ENCODE measurements at regions not wholly inside any gene's neighbourhood (a gene's known extent, or its start where the extent isn't known, plus 50 kb on each side); places are given as distances from the start of the nearest gene placed in this dataset.

- H3K23ac ChIP-seq (ENCODE audit: low read depth, low read length): no peak overlapping the region
- no peaks in the 10 kb centered on the region for H3K79me1 ChIP-seq (ENCODE audit: low read depth in 1 of 2, low read length in 2 of 2)
- no TSS peak for BruUV-seq (replicated peaks)
- no peaks in the 10 kb centered on the region for H3K9me1 ChIP-seq (ENCODE audit: insufficient read depth, low read length)
- no peak overlapping the region for H3K4me3 ChIP-seq (ENCODE audit: insufficient read depth, low read depth, low read length)
- H2BK15ac ChIP-seq (ENCODE audit: low read depth, low read length): no peak overlapping the region
- no peak overlapping the region for H2AK5ac ChIP-seq (ENCODE audit: low read depth, low read length)
- H4K5ac ChIP-seq (ENCODE audit: low read depth, low read length): no peak overlapping the region
- H3K27me3 ChIP-seq (ENCODE audit: control insufficient read depth, insufficient read depth, low read length): no peaks in the 10 kb centered on the region
- H3K4ac ChIP-seq (ENCODE audit: low read depth, low read length): no peak overlapping the region
- CTCF ChIA-PET: no interaction called here
- H2BK20ac ChIP-seq (ENCODE audit: low read depth, low read length): no peak overlapping the region
- H4K20me1 ChIP-seq (ENCODE audit: insufficient read depth, low read length): no peaks in the 10 kb centered on the region
- no peak overlapping the region for H2AFZ ChIP-seq (replicated peaks; ENCODE audit: low read length, poor library complexity)
- no peak overlapping the region for H3K14ac ChIP-seq (replicated peaks; ENCODE audit: low read depth, low read length)
- H3K36me3 ChIP-seq (ENCODE audit: control insufficient read depth, insufficient read depth, low read length): no peaks in the 10 kb centered on the region
- WGBS, 2 experiments (ENCODE audit: extremely low coverage in 2 of 2, insufficient read length in 1 of 2): 10% methylated on average over 2 of the region's 3 CpGs; no CpG with 5 or more reads in 1 of the 2 experiments
- no peak overlapping the region for H2BK5ac ChIP-seq (ENCODE audit: low read depth, low read length, poor library complexity, severe bottlenecking)
- H3K9ac ChIP-seq (ENCODE audit: low read depth, low read length): no peak overlapping the region
- H3K4me1 ChIP-seq (ENCODE audit: control insufficient read depth, insufficient read depth, low read length): no peaks in the 10 kb centered on the region
- intact Hi-C loops (cut with micrococcal nuclease): no loop called here
- no peak overlapping the region for H3K56ac ChIP-seq (ENCODE audit: extremely low read depth, insufficient read depth, low read length)
- peaks cover 3% of the 10 kb centered on the region; the same call in 1 of the 2 replicates for H3K9me3 ChIP-seq (ENCODE audit: control insufficient read depth, insufficient read depth, low read length)
- H2BK120ac ChIP-seq (ENCODE audit: low read depth, low read length): no peak overlapping the region
- H4K8ac ChIP-seq (ENCODE audit: low read depth in 2 of 2, low read length in 2 of 2): no peak overlapping the region
- no peak overlapping the region for H2AK9ac ChIP-seq (replicated peaks; ENCODE audit: low read depth, low read length, poor library complexity)
- H3K4me2 ChIP-seq (ENCODE audit: low read depth, low read length): no peak overlapping the region
- H3K18ac ChIP-seq (ENCODE audit: low read depth, low read length): no peak overlapping the region
- no peak overlapping the region for H3K27ac ChIP-seq (ENCODE audit: insufficient read depth, low read length)
- in situ Hi-C loops (cut with MboI; ENCODE audit: low sequenced_read_pairs): no loop called here
- no peak for TF ChIP-seq RFX5 (IDR thresholded peaks at IDR 0.05; ENCODE audit: low read depth, low read length)
- TF ChIP-seq CHD1 (IDR thresholded peaks at IDR 0.05; ENCODE audit: low read depth, low read length): no peak
- TF ChIP-seq CEBPB (IDR thresholded peaks at IDR 0.05; ENCODE audit: low read depth, low read length): no peak
- TF ChIP-seq POLR2A (IDR thresholded peaks at IDR 0.05; ENCODE audit: low read depth, low read length): no peak
- ATAC-seq (ENCODE audit: low read depth) (no peak), DNase-seq (no peak)
- dilution Hi-C loops (cut with HindIII; ENCODE audit: low sequenced_read_pairs, unreplicated experiment): no loop called here
- POLR2A ChIA-PET (ENCODE audit: unreplicated experiment): no interaction called here
- H4K91ac ChIP-seq (ENCODE audit: insufficient read depth, low read depth, low read length): no peak overlapping the region
Observed at GRCh38 chr15:46059921-46060594, 425.2 kb downstream of the SQOR start.

Measured in IMR-90 (cell line).